ENCODE measurements at regions not wholly inside any gene's neighbourhood (a gene's known extent, or its start where the extent isn't known, plus 50 kb on each side); places are given as distances from the start of the nearest gene placed in this dataset.

DNA sequence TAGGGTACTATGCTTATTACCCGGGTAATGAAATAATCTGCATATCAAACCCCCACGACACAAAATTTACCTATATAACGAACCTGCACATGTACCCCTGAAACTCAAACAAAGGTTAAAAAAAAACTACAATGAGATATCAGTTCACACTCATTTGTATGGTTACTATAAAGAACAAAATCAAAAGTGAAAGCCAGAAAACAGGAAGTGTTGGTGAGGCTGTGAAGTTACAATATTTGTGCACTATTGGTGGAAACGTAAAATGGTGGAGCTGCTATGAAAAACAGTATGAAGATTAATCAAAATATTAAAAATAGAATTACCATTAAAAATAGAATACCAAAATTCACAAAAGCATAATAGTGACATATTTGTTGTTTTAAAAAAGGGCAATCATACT, 128.9 kb downstream of the ZIC1 start:
- no peaks in the 10 kb centered on the region for H3K4me1 Mint-ChIP-seq
- H3K27ac Mint-ChIP-seq = no peak overlapping the region
- peaks cover 14% of the 10 kb centered on the region for H3K9me3 Mint-ChIP-seq
- H3K27me3 Mint-ChIP-seq = no peaks in the 10 kb centered on the region
- H3K36me3 Mint-ChIP-seq (ENCODE audit: low read depth) = no peaks in the 10 kb centered on the region
- no peak overlapping the region for H3K4me3 Mint-ChIP-seq
- DNase-seq = no peak
- intact Hi-C loops (cut with micrococcal nuclease) = no loop called here

DNA sequence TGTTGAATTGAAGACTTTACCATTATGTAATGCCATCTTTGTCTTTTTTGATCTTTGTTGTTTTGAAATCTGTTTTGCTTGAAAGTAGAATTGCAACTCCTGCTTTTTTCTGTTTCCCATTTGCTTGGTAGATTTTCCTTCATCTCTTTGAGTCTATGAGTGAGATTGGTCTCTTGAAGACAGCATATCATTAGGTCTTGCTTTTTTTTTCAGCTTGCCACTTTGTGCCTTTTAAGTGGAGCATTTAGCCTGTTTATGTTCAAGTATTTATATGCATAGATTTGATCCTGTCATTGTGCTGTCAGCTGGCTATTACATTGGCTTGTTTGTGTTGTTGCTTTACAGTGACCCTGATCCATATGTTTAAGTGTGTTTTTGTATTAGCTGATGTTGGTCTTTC, 131.8 kb downstream of the ZIC1 start:
- Mint-ChIP-seq H3K27ac (no peak overlapping the region), H3K27me3 (no peaks in the 10 kb centered on the region), H3K4me1 (no peaks in the 10 kb centered on the region), H3K9me3 (peaks cover 14% of the 10 kb centered on the region), H3K4me3 (no peak overlapping the region), H3K36me3 (ENCODE audit: low read depth) (no peaks in the 10 kb centered on the region)
- DNase-seq = no peak
- intact Hi-C loops (cut with micrococcal nuclease) = no loop called here

GRCh38 chr3:147544290-147544689, 135.1 kb downstream of the ZIC1 start:
- Mint-ChIP-seq H3K27ac (no peak overlapping the region), H3K27me3 (no peaks in the 10 kb centered on the region), H3K4me3 (no peak overlapping the region), H3K36me3 (ENCODE audit: low read depth) (no peaks in the 10 kb centered on the region), H3K9me3 (peaks cover 9% of the 10 kb centered on the region), H3K4me1 (no peaks in the 10 kb centered on the region)
- DNase-seq = no peak
- intact Hi-C loops (cut with micrococcal nuclease) = no loop called here

- no peaks in the 10 kb centered on the region for H3K9me3 Mint-ChIP-seq
- H3K4me3 Mint-ChIP-seq = no peak overlapping the region
- H3K27me3 Mint-ChIP-seq = no peaks in the 10 kb centered on the region
- no peak overlapping the region for H3K27ac Mint-ChIP-seq
- no peaks in the 10 kb centered on the region for H3K36me3 Mint-ChIP-seq (ENCODE audit: low read depth)
- no peak for DNase-seq
- intact Hi-C loops (cut with micrococcal nuclease) = no loop called here
- H3K4me1 Mint-ChIP-seq = no peaks in the 10 kb centered on the region
Observed at GRCh38 chr3:147551491-147551890, 142.3 kb downstream of the ZIC1 start.

DNA sequence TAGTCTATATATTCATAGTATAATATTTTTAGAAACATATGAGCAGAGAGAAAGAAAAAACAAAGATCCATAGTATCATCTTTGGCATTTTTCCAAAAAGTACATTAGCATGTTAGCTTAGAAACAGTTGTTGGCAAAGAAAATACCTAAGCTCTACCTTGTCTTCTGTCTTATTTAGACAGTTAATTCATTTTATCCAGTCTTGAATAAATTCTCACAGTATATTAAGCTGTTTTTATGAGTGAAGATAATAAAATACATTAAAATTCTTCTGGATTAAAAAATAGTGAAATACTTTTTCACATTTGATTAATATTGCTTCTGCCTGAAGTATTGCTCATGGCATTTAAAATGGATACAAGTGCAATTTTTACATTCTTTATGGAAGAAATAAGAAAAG, 145.2 kb downstream of the ZIC1 start:
- Mint-ChIP-seq H3K4me3 (no peak overlapping the region), H3K9me3 (no peaks in the 10 kb centered on the region), H3K36me3 (ENCODE audit: low read depth) (no peaks in the 10 kb centered on the region), H3K4me1 (no peaks in the 10 kb centered on the region), H3K27me3 (no peaks in the 10 kb centered on the region), H3K27ac (no peak overlapping the region)
- intact Hi-C loops (cut with micrococcal nuclease) = no loop called here
- DNase-seq = no peak

DNA sequence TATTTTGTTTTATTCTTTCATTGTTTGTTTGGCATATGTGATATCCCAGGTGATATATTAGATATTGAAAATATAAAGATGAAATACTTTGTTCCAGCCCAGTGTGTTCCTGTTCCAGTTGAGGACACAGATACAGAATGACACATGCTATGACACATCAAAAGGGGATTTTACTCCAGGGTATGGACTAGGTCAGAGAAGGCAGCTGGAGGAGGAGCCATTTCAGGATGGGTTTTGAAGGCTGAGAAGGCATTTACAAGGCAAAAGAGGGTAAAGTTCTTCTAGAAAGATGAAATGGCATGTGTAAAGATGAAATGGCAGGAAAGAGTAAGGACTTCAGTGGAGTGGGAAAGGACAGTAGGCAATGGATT, 163.8 kb downstream of the ZIC1 start:
- intact Hi-C loops (cut with micrococcal nuclease) = no loop called here
- Mint-ChIP-seq H3K36me3 (ENCODE audit: low read depth) (no peaks in the 10 kb centered on the region), H3K4me3 (no peak overlapping the region)

GRCh38 chr3:147574621-147575020, 165.5 kb downstream of the ZIC1 start:
- Mint-ChIP-seq H3K9me3 (peaks cover 3% of the 10 kb centered on the region), H3K36me3 (ENCODE audit: low read depth) (no peaks in the 10 kb centered on the region), H3K4me3 (no peak overlapping the region), H3K27me3 (no peaks in the 10 kb centered on the region), H3K4me1 (no peaks in the 10 kb centered on the region), H3K27ac (no peak overlapping the region)
- no peak for DNase-seq
- intact Hi-C loops (cut with micrococcal nuclease) = no loop called here

More for the DNA sequence above, 163.8 kb downstream of the ZIC1 start:
- DNase-seq = no peak
- peaks cover 3% of the 10 kb centered on the region for H3K9me3 Mint-ChIP-seq
- H3K27ac Mint-ChIP-seq = no peak overlapping the region
- no peaks in the 10 kb centered on the region for H3K4me1 Mint-ChIP-seq
- H3K27me3 Mint-ChIP-seq = no peaks in the 10 kb centered on the region

DNA sequence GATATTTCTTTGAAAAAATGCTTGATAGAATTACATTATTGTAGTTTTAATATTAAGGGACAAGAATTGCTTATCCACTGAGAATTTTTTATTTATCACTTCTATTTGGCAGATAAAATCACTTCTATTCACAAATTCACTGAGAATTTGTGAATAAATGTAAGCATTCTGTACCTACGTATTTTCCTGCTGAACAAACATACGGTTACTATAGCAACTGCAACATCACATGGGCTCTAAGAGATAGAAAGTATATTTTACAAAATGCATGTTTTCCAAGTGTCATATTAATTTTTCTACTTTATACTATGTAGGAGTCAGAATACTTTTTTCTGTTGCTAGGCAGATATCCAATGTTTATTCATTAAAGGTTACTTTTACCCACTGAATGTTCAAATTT, 166.2 kb downstream of the ZIC1 start:
- no peak for DNase-seq
- intact Hi-C loops (cut with micrococcal nuclease) = no loop called here
- H3K36me3 Mint-ChIP-seq (ENCODE audit: low read depth) = no peaks in the 10 kb centered on the region
- no peaks in the 10 kb centered on the region for H3K4me1 Mint-ChIP-seq
- no peak overlapping the region for H3K4me3 Mint-ChIP-seq
- H3K9me3 Mint-ChIP-seq = peaks cover 3% of the 10 kb centered on the region
- no peak overlapping the region for H3K27ac Mint-ChIP-seq
- H3K27me3 Mint-ChIP-seq = no peaks in the 10 kb centered on the region

DNA sequence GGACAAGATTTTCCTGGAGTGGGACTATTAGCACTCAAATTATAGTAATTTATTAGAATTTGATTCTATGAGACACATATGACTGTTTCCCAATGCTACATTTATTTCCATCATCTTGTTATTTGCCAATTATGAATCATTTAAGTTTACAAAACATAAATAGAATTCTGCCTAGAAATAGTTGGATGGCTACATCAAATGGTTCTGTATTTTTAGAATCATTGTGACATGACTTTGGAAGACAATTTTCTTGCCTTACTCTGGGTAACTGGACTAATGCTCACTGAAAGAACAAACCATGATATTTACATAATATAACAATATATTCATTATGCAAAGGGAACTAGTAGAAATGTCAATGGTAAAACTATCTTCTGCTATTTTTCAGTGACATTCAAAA, 173.5 kb downstream of the ZIC1 start:
- no peak for DNase-seq
- Mint-ChIP-seq H3K4me1 (no peaks in the 10 kb centered on the region), H3K4me3 (no peak overlapping the region), H3K27me3 (no peaks in the 10 kb centered on the region), H3K27ac (no peak overlapping the region), H3K9me3 (no peaks in the 10 kb centered on the region), H3K36me3 (ENCODE audit: low read depth) (no peaks in the 10 kb centered on the region)
- intact Hi-C loops (cut with micrococcal nuclease) = no loop called here

DNA sequence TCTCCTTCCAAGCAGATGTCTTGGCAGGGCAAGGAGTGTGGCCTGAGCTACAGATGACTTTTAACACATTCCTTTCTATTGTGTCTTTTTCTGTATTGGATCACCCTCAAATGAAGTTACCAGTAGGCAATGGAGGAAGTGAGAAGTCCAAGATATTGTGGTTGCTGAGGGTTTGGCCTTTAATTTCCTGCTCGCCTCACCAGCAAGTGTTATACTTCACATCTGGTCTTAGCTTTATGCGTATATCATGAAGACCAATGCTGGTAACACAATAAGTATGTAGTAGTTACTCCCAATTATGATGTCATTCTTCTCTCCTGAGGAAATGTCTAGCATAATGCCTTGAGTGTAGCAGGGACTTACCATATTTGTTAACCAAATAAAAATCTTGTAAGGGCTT, 179.9 kb downstream of the ZIC1 start:
- no peak for DNase-seq
- Mint-ChIP-seq H3K9me3 (no peaks in the 10 kb centered on the region), H3K27me3 (no peaks in the 10 kb centered on the region), H3K4me3 (no peak overlapping the region), H3K4me1 (no peaks in the 10 kb centered on the region), H3K36me3 (ENCODE audit: low read depth) (no peaks in the 10 kb centered on the region), H3K27ac (no peak overlapping the region)
- intact Hi-C loops (cut with micrococcal nuclease) = no loop called here

- H3K4me3 Mint-ChIP-seq = no peak overlapping the region
- no peaks in the 10 kb centered on the region for H3K4me1 Mint-ChIP-seq
- no peaks in the 10 kb centered on the region for H3K27me3 Mint-ChIP-seq
- no peaks in the 10 kb centered on the region for H3K9me3 Mint-ChIP-seq
- H3K36me3 Mint-ChIP-seq (ENCODE audit: low read depth) = no peaks in the 10 kb centered on the region
- no peak for DNase-seq
- intact Hi-C loops (cut with micrococcal nuclease) = no loop called here
- H3K27ac Mint-ChIP-seq = no peak overlapping the region
Observed at GRCh38 chr3:147604136-147604535, 195.0 kb downstream of the ZIC1 start.

DNA sequence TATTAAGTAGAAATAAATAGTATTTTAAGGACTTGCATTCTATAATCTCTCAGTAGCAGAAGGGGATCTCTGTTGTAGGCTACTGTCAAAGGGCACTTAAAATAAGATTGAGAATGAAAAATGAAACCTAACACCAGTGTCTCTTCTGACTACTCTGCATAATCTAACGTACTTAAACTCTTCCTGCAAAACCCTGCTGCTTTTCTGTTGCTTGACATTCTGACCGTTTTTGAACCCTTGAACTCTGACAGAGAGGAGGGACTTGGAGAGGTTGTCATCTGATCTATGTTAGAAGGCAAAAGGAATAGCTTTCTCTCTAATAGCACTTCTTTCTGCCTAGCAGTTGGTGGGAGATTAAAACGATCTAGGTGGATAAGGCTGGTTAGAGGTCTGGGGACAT, 204.6 kb downstream of the ZIC1 start:
- intact Hi-C loops (cut with micrococcal nuclease) = no loop called here
- DNase-seq = no peak
- H3K27ac Mint-ChIP-seq = no peak overlapping the region

DNA sequence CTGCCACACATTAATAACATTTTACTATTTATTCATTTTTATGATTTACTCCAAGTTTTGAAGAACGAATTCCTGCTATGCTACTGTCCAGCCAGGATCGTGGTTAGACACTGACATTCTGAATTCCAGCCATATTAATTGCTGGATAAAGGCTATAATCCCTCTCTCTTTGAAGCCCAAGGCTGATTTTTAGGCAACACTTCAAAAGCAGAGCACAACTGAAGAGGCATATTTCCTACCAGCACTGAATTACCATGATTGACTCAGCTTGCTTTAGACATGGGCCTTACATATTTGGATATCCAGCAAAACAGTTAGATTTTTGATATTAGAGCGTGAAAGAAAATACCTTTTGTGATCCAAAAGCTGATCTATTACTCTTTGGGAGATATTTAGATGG, 205.0 kb downstream of the ZIC1 start:
- Mint-ChIP-seq H3K27ac (no peak overlapping the region), H3K9me3 (no peaks in the 10 kb centered on the region), H3K27me3 (no peaks in the 10 kb centered on the region), H3K4me3 (no peak overlapping the region), H3K4me1 (no peaks in the 10 kb centered on the region), H3K36me3 (ENCODE audit: low read depth) (no peaks in the 10 kb centered on the region)
- no peak for DNase-seq
- intact Hi-C loops (cut with micrococcal nuclease) = no loop called here

More for the DNA sequence above, 204.6 kb downstream of the ZIC1 start:
- Mint-ChIP-seq H3K36me3 (ENCODE audit: low read depth) (no peaks in the 10 kb centered on the region), H3K27me3 (no peaks in the 10 kb centered on the region), H3K4me1 (no peaks in the 10 kb centered on the region), H3K4me3 (no peak overlapping the region), H3K9me3 (no peaks in the 10 kb centered on the region)

- no peak overlapping the region for H3K4me3 Mint-ChIP-seq
- no peaks in the 10 kb centered on the region for H3K27me3 Mint-ChIP-seq
- H3K27ac Mint-ChIP-seq = no peak overlapping the region
- no peaks in the 10 kb centered on the region for H3K9me3 Mint-ChIP-seq
- H3K36me3 Mint-ChIP-seq (ENCODE audit: low read depth) = no peaks in the 10 kb centered on the region
- H3K4me1 Mint-ChIP-seq = no peaks in the 10 kb centered on the region
- DNase-seq = no peak
- intact Hi-C loops (cut with micrococcal nuclease) = no loop called here
Observed at GRCh38 chr3:147615035-147615434, 205.9 kb downstream of the ZIC1 start.

- intact Hi-C loops (cut with micrococcal nuclease) = no loop called here
- Mint-ChIP-seq H3K36me3 (ENCODE audit: low read depth) (no peaks in the 10 kb centered on the region), H3K4me1 (no peaks in the 10 kb centered on the region), H3K9me3 (no peaks in the 10 kb centered on the region), H3K27ac (no peak overlapping the region), H3K4me3 (no peak overlapping the region), H3K27me3 (no peaks in the 10 kb centered on the region)
- DNase-seq = no peak
Observed at GRCh38 chr3:147616998-147617619, 207.9 kb downstream of the ZIC1 start.
